Nephron progenitor cell (in vitro differentiated cells): ENCODE measurements at regions not wholly inside any gene's neighbourhood (a gene's known extent, or its start where the extent isn't known, plus 50 kb on each side); places are given as distances from the start of the nearest gene placed in this dataset.

ENCODE experiments used
- DNase-seq: peaks from one replicate; pipeline ENCODE4 v3.0.0; 2021
- H3K27ac Mint-ChIP-seq: 2 replicates; pipeline ENCODE4 v1.8.0; 2021; ENCODE audit warnings: mild to moderate bottlenecking, moderate library complexity, mixed read lengths
- H3K27me3 Mint-ChIP-seq: 2 replicates; pipeline ENCODE4 v1.8.0; 2021; ENCODE audit warnings: mild to moderate bottlenecking, low read depth, mixed read lengths; ENCODE audit not compliant: poor library complexity
- H3K36me3 Mint-ChIP-seq: 2 replicates; pipeline ENCODE4 v1.8.0; 2021; ENCODE audit warnings: low read depth, mixed read lengths
- H3K4me1 Mint-ChIP-seq: 2 replicates; pipeline ENCODE4 v1.8.0; 2021; ENCODE audit warnings: mixed read lengths
- H3K4me3 Mint-ChIP-seq: 2 replicates; pipeline ENCODE4 v1.8.0; 2021; ENCODE audit warnings: mild to moderate bottlenecking, moderate library complexity, mixed read lengths
- H3K9me3 Mint-ChIP-seq: 2 replicates; pipeline ENCODE4 v1.8.0; 2021; ENCODE audit warnings: mild to moderate bottlenecking, moderate library complexity, mixed read lengths
- CTCF ChIP-seq: fragments of 200-600 bp; sonication (generic); IDR thresholded peaks from 2 replicates; pipeline ENCODE4 v1.5.0; 2021; ENCODE audit warnings: antibody characterized with exemption

- no peak overlapping the region for H3K27ac Mint-ChIP-seq
- H3K4me1 Mint-ChIP-seq = peaks cover 16% of the 10 kb centered on the region
- H3K9me3 Mint-ChIP-seq = no peaks in the 10 kb centered on the region
- peaks cover 17% of the 10 kb centered on the region for H3K27me3 Mint-ChIP-seq
- H3K36me3 Mint-ChIP-seq = no peaks in the 10 kb centered on the region
- peak; percentile 92 for TF ChIP-seq CTCF
- H3K4me3 Mint-ChIP-seq = no peak overlapping the region
- peak; percentile 44 for DNase-seq
These were observed 164.2 kb upstream of the C1orf21 start for GRCh38 chr1:184222652-184223052.

GRCh38 chr1:184223216-184223615 lies 163.6 kb upstream of the C1orf21 start:
- peaks cover 15% of the 10 kb centered on the region for H3K27me3 Mint-ChIP-seq
- TF ChIP-seq CTCF = no peak
- H3K9me3 Mint-ChIP-seq = no peaks in the 10 kb centered on the region
- no peak for DNase-seq
- H3K4me3 Mint-ChIP-seq = no peak overlapping the region
- H3K4me1 Mint-ChIP-seq = peaks cover 13% of the 10 kb centered on the region
- no peak overlapping the region for H3K27ac Mint-ChIP-seq
- no peaks in the 10 kb centered on the region for H3K36me3 Mint-ChIP-seq

GRCh38 chr1:184225283-184226099 lies 161.3 kb upstream of the C1orf21 start:
- Mint-ChIP-seq H3K36me3 (no peaks in the 10 kb centered on the region), H3K4me3 (no peak overlapping the region)

GRCh38 chr1:184226100-184226487 lies 160.7 kb upstream of the C1orf21 start:
- Mint-ChIP-seq H3K36me3 (no peaks in the 10 kb centered on the region), H3K27me3 (peaks cover 13% of the 10 kb centered on the region), H3K27ac (no peak overlapping the region), H3K4me3 (no peak overlapping the region), H3K4me1 (no peaks in the 10 kb centered on the region), H3K9me3 (peaks cover 4% of the 10 kb centered on the region)
- no peak for TF ChIP-seq CTCF
- DNase-seq = no peak

More at GRCh38 chr1:184225283-184226099, 161.3 kb upstream of the C1orf21 start:
- no peak overlapping the region for H3K27ac Mint-ChIP-seq
- H3K9me3 Mint-ChIP-seq = peaks cover 4% of the 10 kb centered on the region
- no peak for DNase-seq
- no peak for TF ChIP-seq CTCF
- H3K4me1 Mint-ChIP-seq = no peaks in the 10 kb centered on the region
- peaks cover 13% of the 10 kb centered on the region for H3K27me3 Mint-ChIP-seq

- no peak for DNase-seq
- Mint-ChIP-seq H3K9me3 (peaks cover 8% of the 10 kb centered on the region), H3K36me3 (no peaks in the 10 kb centered on the region), H3K4me1 (no peaks in the 10 kb centered on the region), H3K27me3 (peaks cover 12% of the 10 kb centered on the region), H3K4me3 (no peak overlapping the region), H3K27ac (no peak overlapping the region)
- TF ChIP-seq CTCF = no peak
These were observed 158.3 kb upstream of the C1orf21 start for GRCh38 chr1:184228558-184228957.

- Mint-ChIP-seq H3K9me3 (peaks cover 24% of the 10 kb centered on the region), H3K4me3 (no peak overlapping the region), H3K36me3 (peaks cover 5% of the 10 kb centered on the region), H3K4me1 (peaks cover 9% of the 10 kb centered on the region), H3K27me3 (peaks cover 3% of the 10 kb centered on the region), H3K27ac (no peak overlapping the region)
- TF ChIP-seq CTCF = no peak
- no peak for DNase-seq
These were observed 149.2 kb upstream of the C1orf21 start for GRCh38 chr1:184237588-184237987.
